Tibial nerve (tissue), 4 donors: ENCODE measurements at regions not wholly inside any gene's neighbourhood (a gene's known extent, or its start where the extent isn't known, plus 50 kb on each side); places are given as distances from the start of the nearest gene placed in this dataset. TPM values are rescaled to one million over a fixed set of nuclear protein-coding genes. Genes with fewer than 3 reads are reported as not detected.

Experiments
- DNase-seq, 2 donors: peaks; one replicate each; pipeline ENCODE4 v3.0.0-alpha.2; 2019; ENCODE audit warnings: low spot score in 2 of 2
- H3K27ac ChIP-seq, 4 donors: fragments of 200-600 bp; sonication (generic) in 3 of 4; one replicate each; pipeline ENCODE4 v1.5.1; 2017 to 2019; ENCODE audit warnings: mild to moderate bottlenecking in 1 of 4
- H3K27me3 ChIP-seq, 2 donors: fragments of 200-600 bp; sonication (generic) in 1 of 2; one replicate each; pipeline versions ENCODE4 v1.5.1 to v1.6.0; 2017 to 2019
- H3K36me3 ChIP-seq, 3 donors: fragments of 200-600 bp; sonication (generic); one replicate each; pipeline ENCODE4 v1.5.1; 2018 to 2019
- H3K4me1 ChIP-seq, 4 donors: fragments of 200-600 bp; sonication (generic) in 3 of 4; one replicate each; pipeline ENCODE4 v1.5.1; 2017 to 2019
- H3K4me3 ChIP-seq, 4 donors: fragments of 200-600 bp; sonication (generic) in 3 of 4; one replicate each; pipeline ENCODE4 v1.5.1; 2017 to 2019; ENCODE audit warnings: mild to moderate bottlenecking in 1 of 4, moderate library complexity in 1 of 4
- H3K9me3 ChIP-seq, 4 donors: fragments of 200-600 bp; sonication (generic) in 3 of 4; one replicate each; pipeline ENCODE4 v1.5.1; 2017 to 2019
- EP300 ChIP-seq, 2 donors: sonication (generic); formaldehyde crosslinking; IDR thresholded peaks; one replicate each; pipeline ENCODE4 v1.6.1; 2017; ENCODE audit warnings: antibody characterized with exemption in 2 of 2, mild to moderate bottlenecking in 1 of 2
- POLR2A ChIP-seq, 2 donors: fragments of 450-650 bp; IDR thresholded peaks; one replicate each; pipeline ENCODE4 v1.6.1; 2017; ENCODE audit warnings: antibody characterized with exemption in 2 of 2, mild to moderate bottlenecking in 2 of 2, moderate library complexity in 2 of 2
- WGBS, 2 donors: methylation state at CpG; one replicate each; pipeline ENCODE4 v1.1.5; 2018; 5-methylcytosine and 5-hydroxymethylcytosine counted together
- small RNA-seq: library from RNA; depleted of rRNA; stranded (forward); fragments of <200 nt; gene quantifications from one replicate; pipeline ENCODE3, GENCODE V24; 2016
- TF ChIP-seq, protein P1 (sequence below), 5 experiments: fragments of 200-600 bp in 3 of 5; fragments of 450-650 bp in 2 of 5; sonication (generic) in 3 of 5; IDR thresholded peaks; one replicate each; pipeline ENCODE4 v1.5.1; 2016 to 2019; ENCODE audit warnings: antibody characterized with exemption in 5 of 5, mild to moderate bottlenecking in 3 of 5, moderate library complexity in 2 of 5

DNA sequence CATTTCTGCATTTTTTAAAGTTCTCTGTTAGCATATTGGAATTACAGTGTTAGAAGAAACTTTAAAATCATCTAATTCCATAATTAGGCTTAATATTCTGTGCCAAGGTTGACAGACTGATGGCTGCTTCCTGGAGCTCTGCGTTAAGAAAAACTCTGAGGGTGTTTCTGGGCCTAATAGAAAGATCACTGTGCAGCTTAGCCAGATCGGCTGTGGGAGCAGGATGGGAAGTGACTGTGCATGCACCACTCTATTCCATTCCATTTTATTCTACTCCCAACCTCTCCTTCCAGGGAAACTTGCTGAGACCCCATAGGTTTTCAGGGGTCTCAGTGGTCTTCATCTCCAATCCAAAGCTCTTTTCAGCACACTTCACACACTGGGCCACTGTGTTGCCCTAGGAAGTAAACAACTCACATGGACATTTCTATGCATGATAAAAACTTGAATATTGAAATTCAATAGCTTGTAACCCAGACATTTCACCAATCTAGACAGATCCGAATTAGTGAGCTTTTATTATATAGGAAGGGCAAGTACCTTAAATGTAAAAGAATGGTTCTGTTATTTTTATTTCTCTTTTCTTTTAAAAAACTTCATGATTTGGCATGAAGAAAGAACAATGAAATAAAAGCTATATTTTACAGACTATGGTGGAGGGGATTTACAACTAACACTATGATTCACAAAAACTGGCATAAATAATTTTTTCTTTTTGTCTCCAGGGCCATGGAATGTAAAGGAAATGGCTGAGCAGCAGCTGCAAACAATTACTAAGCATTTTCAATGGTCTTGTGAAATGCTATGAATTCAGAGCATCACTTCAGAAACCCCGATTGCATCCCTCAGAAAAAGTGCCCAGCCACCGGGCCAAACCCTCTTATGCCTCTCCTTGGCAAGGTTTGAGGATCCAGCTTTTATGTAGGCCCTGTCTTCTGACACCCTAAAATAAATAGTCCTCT, 51.4 kb upstream of the DAB2 start:
- Histone ChIP-seq H3K27ac (peak overlapping the region in 1 of 4 donors; percentile 25), H3K4me3 (no peak overlapping the region), H3K9me3 (no peaks in the 10 kb centered on the region), H3K36me3 (no peaks in the 10 kb centered on the region), H3K27me3 (no peaks in the 10 kb centered on the region), H3K4me1 (peaks cover 0 to 20% (median 0%) of the 10 kb centered on the region in 4 donors)
- TF ChIP-seq, protein P1, sequence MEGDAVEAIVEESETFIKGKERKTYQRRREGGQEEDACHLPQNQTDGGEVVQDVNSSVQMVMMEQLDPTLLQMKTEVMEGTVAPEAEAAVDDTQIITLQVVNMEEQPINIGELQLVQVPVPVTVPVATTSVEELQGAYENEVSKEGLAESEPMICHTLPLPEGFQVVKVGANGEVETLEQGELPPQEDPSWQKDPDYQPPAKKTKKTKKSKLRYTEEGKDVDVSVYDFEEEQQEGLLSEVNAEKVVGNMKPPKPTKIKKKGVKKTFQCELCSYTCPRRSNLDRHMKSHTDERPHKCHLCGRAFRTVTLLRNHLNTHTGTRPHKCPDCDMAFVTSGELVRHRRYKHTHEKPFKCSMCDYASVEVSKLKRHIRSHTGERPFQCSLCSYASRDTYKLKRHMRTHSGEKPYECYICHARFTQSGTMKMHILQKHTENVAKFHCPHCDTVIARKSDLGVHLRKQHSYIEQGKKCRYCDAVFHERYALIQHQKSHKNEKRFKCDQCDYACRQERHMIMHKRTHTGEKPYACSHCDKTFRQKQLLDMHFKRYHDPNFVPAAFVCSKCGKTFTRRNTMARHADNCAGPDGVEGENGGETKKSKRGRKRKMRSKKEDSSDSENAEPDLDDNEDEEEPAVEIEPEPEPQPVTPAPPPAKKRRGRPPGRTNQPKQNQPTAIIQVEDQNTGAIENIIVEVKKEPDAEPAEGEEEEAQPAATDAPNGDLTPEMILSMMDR (IDR thresholded peaks at IDR 0.05) = no peak
- TF ChIP-seq EP300 (IDR thresholded peaks at IDR 0.05) = no peak
- no peak for TF ChIP-seq POLR2A (IDR thresholded peaks at IDR 0.05)
- WGBS, 2 donors = 47 to 58% methylated on average over 5 of the region's 5 CpGs
- no peak for DNase-seq

DNA sequence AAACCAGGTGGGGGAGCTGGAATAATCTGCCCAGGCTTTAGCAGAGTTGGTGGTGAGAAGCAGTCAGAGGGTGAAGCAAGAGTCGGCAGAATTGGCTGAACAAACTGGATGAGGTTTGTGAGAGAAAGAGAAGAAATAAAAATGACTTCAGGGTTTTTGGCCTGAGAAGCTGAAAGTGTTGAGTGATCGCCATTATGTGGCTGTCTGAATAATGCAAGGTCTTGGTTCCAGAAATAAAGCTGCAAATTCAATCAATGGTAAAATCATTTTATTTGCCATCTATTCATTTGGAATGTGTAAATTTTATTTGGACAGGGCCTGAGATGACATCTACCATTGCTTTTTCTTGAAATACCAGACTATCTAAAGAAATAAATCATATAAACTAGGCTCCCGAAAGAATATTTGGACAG, 50.4 kb upstream of the DAB2 start:
- Histone ChIP-seq H3K4me3 (no peak overlapping the region), H3K36me3 (no peaks in the 10 kb centered on the region), H3K4me1 (peaks cover 0 to 20% (median 0%) of the 10 kb centered on the region in 4 donors), H3K27ac (peak overlapping the region in 1 of 4 donors; percentile 25), H3K27me3 (no peaks in the 10 kb centered on the region), H3K9me3 (no peaks in the 10 kb centered on the region)
- 75 to 80% methylated on average over 3 of the region's 3 CpGs for WGBS, 2 donors
- DNase-seq = no peak
- TF ChIP-seq POLR2A (IDR thresholded peaks at IDR 0.05) (no peak), EP300 (IDR thresholded peaks at IDR 0.05) (no peak)
- TF ChIP-seq, protein P1 (IDR thresholded peaks at IDR 0.05) = no peak

Small RNA genes in the stretch of these regions (small RNA-seq; reads per million reads assigned to genes)
- gene RNU1-150P = not detected
